SJSA1 (cell line): ENCODE measurements at regions not wholly inside any gene's neighbourhood (a gene's known extent, or its start where the extent isn't known, plus 50 kb on each side); places are given as distances from the start of the nearest gene placed in this dataset.

ENCODE experiments used
- DNase-seq, 2 experiments: peaks; one replicate each; pipeline ENCODE4 v3.0.0-alpha.2; 2015 to 2020; ENCODE audit warnings: low spot score in 2 of 2, low read depth in 1 of 2
- H3K27ac ChIP-seq: fragments of 250-450 bp; sonication (Bioruptor Pico); 2 replicates; pipeline ENCODE4 v1.5.1; 2020; ENCODE audit warnings: mild to moderate bottlenecking, moderate library complexity
- H3K27me3 ChIP-seq: fragments of 250-450 bp; sonication (Bioruptor Pico); replicated peaks from 2 replicates; pipeline ENCODE4 v1.5.1; 2020; ENCODE audit warnings: mild to moderate bottlenecking, moderate library complexity
- H3K36me3 ChIP-seq: fragments of 250-450 bp; sonication (Bioruptor Pico); 2 replicates; pipeline ENCODE4 v1.5.1; 2020; ENCODE audit warnings: mild to moderate bottlenecking
- H3K4me1 ChIP-seq: fragments of 250-450 bp; sonication (Bioruptor Pico); replicated peaks from 2 replicates; pipeline ENCODE4 v1.6.1; 2021; ENCODE audit warnings: mild to moderate bottlenecking
- H3K4me3 ChIP-seq: fragments of 250-450 bp; sonication (Bioruptor Pico); 2 replicates; pipeline ENCODE4 v1.5.1; 2020; ENCODE audit warnings: mild to moderate bottlenecking
- H3K9me3 ChIP-seq: fragments of 250-450 bp; sonication (Bioruptor Pico); replicated peaks from 2 replicates; pipeline ENCODE4 v1.5.1; 2020; ENCODE audit warnings: mild to moderate bottlenecking

DNA sequence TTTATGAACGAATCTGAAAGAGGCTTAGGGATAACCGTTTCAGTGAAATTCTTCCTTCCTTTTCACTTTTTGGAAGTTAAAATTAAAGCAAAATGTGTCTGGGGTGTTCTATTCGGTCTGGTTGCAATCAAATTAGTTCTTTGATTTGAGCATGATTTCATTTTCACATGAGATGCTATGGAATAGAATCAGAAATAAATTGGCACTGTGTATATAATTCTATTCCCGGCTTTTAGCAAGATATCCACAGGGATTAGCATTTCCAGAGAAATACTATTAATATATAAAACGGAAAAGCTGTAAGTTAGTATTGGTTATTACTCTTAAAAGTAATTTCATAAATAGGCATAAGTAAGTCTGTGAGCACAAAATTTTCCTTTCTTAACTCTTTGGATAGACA lies 1676.8 kb upstream of the PCDH7 start:
- Histone ChIP-seq H3K4me1 (no peaks in the 10 kb centered on the region), H3K27ac (no peak overlapping the region), H3K27me3 (no peaks in the 10 kb centered on the region), H3K9me3 (no peaks in the 10 kb centered on the region), H3K36me3 (no peaks in the 10 kb centered on the region), H3K4me3 (no peak overlapping the region)
- no peak for DNase-seq

- Histone ChIP-seq H3K9me3 (no peaks in the 10 kb centered on the region), H3K27me3 (no peaks in the 10 kb centered on the region), H3K4me3 (no peak overlapping the region), H3K36me3 (no peaks in the 10 kb centered on the region), H3K4me1 (no peaks in the 10 kb centered on the region), H3K27ac (no peak overlapping the region)
- no peak for DNase-seq
These were observed 1674.0 kb upstream of the PCDH7 start for GRCh38 chr4:29046186-29046585.

- Histone ChIP-seq H3K4me3 (no peak overlapping the region), H3K36me3 (no peaks in the 10 kb centered on the region), H3K4me1 (no peaks in the 10 kb centered on the region), H3K9me3 (no peaks in the 10 kb centered on the region), H3K27ac (no peak overlapping the region), H3K27me3 (no peaks in the 10 kb centered on the region)
- DNase-seq: no peak
These were observed 1673.4 kb upstream of the PCDH7 start for GRCh38 chr4:29046781-29047180.

DNA sequence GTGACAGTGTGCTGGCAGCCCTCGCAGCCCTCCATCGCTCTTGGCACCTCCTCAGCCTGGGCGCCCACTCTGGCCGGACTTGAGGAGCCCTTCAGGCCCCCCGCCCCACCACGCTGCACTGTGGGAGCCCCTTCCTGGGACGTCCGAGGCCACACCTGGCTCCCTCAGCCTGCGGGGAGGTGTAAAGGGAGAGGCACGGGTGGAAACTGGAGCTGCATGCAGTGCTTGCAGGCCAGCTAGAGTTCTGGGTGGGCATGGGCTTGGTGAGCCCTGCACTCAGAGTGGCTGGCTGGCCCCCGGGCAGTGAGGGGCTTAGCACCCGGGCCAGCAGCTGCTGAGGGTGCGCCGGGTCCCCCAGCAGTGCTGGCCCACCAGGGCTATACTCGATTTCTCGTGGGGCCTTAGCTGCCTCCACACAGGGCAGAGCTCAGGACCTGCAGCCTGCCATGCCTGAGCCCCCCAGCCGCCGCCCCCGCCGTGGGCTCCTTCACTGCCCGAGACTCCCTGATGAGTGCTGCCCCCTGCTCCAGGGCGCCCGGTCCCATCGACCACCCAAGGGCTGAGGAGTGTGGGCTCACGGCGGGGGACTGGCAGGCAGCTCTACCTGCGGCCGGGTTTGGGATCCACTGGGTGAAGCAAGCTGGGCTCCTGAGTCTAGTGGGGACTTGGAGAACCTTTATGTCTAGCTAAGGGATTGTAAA lies 1672.7 kb upstream of the PCDH7 start:
- no peak overlapping the region for H3K27ac ChIP-seq
- DNase-seq: no peak
- H3K36me3 ChIP-seq: no peaks in the 10 kb centered on the region
- no peak overlapping the region for H3K4me3 ChIP-seq
- no peaks in the 10 kb centered on the region for H3K4me1 ChIP-seq
- H3K27me3 ChIP-seq: no peaks in the 10 kb centered on the region
- no peaks in the 10 kb centered on the region for H3K9me3 ChIP-seq

DNA sequence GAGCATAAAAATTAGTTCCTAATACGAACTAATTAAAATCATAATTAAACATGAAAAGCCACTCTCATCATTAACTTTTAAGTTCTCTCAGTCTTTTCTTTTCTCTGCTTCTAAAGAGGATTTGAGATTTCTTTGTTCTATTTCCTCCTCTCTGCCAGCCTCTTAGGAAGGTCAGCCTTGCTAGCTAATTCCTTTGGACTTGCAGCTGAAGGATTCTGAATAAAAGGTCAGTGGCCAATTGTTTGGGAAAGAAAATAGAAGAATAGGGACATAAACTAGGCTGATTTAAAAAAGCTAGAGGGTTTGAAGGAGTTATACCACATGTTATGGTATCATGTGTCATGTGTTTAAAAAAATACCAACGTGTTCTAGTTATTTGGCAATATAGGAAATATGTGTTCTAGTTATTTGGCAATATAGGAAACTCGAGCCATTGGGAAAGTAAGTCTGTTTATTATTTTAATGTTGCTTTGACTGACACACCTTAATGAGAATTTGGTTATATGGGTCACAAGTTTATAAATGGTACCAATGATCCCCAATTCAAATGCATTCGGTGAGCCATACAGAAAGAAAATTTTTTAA lies 1668.7 kb upstream of the PCDH7 start:
- no peaks in the 10 kb centered on the region for H3K9me3 ChIP-seq
- H3K36me3 ChIP-seq: no peaks in the 10 kb centered on the region
- no peaks in the 10 kb centered on the region for H3K27me3 ChIP-seq
- H3K4me3 ChIP-seq: no peak overlapping the region
- no peak overlapping the region for H3K27ac ChIP-seq
- DNase-seq: no peak
- H3K4me1 ChIP-seq: no peaks in the 10 kb centered on the region

DNA sequence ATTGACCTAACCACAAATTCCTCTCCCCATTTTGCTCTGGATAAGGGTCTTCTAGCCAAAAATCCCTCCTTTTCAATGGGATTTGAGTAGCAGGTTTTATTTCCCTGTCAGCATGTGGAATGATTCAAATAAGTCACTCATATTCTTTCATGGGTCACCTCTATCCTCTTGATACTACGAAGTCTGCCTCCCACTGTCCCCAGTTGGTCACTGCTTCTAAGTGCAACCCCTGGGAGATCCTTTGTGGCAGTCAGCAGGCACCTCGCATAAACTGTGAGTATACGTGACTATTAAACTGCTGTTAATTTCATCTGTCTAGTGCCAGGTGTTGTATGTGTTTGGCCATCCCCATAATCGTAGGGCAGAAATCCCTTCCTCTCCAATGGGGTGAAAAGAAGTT lies 1667.9 kb upstream of the PCDH7 start:
- H3K27me3 ChIP-seq: no peaks in the 10 kb centered on the region
- no peak overlapping the region for H3K27ac ChIP-seq
- no peaks in the 10 kb centered on the region for H3K36me3 ChIP-seq
- H3K9me3 ChIP-seq: no peaks in the 10 kb centered on the region
- no peak for DNase-seq
- no peak overlapping the region for H3K4me3 ChIP-seq
- no peaks in the 10 kb centered on the region for H3K4me1 ChIP-seq

DNA sequence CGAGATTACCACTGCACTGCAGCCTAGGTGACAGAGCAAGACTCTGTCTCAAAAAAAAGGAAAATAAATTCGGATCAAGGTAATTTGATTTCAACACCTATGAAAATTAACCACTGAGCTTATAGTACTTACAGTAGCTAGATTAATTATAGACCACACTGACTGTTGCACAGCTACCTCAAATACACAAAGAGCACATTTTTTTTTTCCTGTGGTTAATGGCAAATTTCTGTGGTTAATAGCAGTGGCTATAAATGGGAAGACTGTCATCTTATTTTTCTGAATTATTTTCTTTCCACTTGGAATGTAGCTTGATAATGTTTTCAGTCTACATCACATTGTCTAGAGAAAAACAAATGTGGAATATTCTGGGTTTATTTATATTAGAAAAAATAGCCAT lies 1661.6 kb upstream of the PCDH7 start:
- no peaks in the 10 kb centered on the region for H3K9me3 ChIP-seq
- H3K4me3 ChIP-seq: no peak overlapping the region
- no peaks in the 10 kb centered on the region for H3K4me1 ChIP-seq
- no peak for DNase-seq
- H3K36me3 ChIP-seq: no peaks in the 10 kb centered on the region
- no peaks in the 10 kb centered on the region for H3K27me3 ChIP-seq
- H3K27ac ChIP-seq: no peak overlapping the region

DNA sequence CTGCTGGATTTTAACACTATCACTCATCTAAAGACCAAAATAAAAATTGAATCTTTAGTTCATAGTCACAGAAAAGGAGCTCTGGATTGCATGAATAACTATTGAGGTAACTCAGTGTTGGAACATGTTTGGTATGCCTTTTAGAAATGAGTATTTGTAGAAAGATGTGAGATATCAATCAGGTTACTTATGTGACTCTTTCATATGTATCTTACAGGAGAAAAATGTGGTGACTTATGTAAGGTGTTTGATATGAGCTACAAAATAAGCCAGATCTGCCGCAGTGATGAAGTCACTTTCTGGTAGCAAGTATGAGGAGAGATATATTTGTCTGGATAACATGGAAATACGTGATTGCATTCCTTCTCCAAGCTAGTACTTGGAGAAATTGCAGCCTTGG lies 1653.3 kb upstream of the PCDH7 start:
- DNase-seq: no peak
- Histone ChIP-seq H3K9me3 (no peaks in the 10 kb centered on the region), H3K27me3 (no peaks in the 10 kb centered on the region)

GRCh38 chr4:29073571-29073970 lies 1646.6 kb upstream of the PCDH7 start:
- H3K36me3 ChIP-seq: no peaks in the 10 kb centered on the region
- H3K4me1 ChIP-seq: no peaks in the 10 kb centered on the region
- no peak for DNase-seq
- no peak overlapping the region for H3K4me3 ChIP-seq
- no peaks in the 10 kb centered on the region for H3K27me3 ChIP-seq
- no peak overlapping the region for H3K27ac ChIP-seq
- no peaks in the 10 kb centered on the region for H3K9me3 ChIP-seq

More for the DNA sequence above, 1653.3 kb upstream of the PCDH7 start:
- Histone ChIP-seq H3K4me1 (no peaks in the 10 kb centered on the region), H3K27ac (no peak overlapping the region), H3K4me3 (no peak overlapping the region), H3K36me3 (no peaks in the 10 kb centered on the region)

GRCh38 chr4:29075366-29075765 lies 1644.8 kb upstream of the PCDH7 start:
- no peak overlapping the region for H3K27ac ChIP-seq
- no peaks in the 10 kb centered on the region for H3K27me3 ChIP-seq
- no peak for DNase-seq
- no peaks in the 10 kb centered on the region for H3K9me3 ChIP-seq
- H3K36me3 ChIP-seq: no peaks in the 10 kb centered on the region
- no peaks in the 10 kb centered on the region for H3K4me1 ChIP-seq
- H3K4me3 ChIP-seq: no peak overlapping the region

- no peaks in the 10 kb centered on the region for H3K27me3 ChIP-seq
- H3K4me3 ChIP-seq: no peak overlapping the region
- DNase-seq: no peak
- H3K36me3 ChIP-seq: no peaks in the 10 kb centered on the region
- H3K9me3 ChIP-seq: no peaks in the 10 kb centered on the region
- no peaks in the 10 kb centered on the region for H3K4me1 ChIP-seq
- H3K27ac ChIP-seq: no peak overlapping the region
These were observed 1640.9 kb upstream of the PCDH7 start for GRCh38 chr4:29079260-29079659.

DNA sequence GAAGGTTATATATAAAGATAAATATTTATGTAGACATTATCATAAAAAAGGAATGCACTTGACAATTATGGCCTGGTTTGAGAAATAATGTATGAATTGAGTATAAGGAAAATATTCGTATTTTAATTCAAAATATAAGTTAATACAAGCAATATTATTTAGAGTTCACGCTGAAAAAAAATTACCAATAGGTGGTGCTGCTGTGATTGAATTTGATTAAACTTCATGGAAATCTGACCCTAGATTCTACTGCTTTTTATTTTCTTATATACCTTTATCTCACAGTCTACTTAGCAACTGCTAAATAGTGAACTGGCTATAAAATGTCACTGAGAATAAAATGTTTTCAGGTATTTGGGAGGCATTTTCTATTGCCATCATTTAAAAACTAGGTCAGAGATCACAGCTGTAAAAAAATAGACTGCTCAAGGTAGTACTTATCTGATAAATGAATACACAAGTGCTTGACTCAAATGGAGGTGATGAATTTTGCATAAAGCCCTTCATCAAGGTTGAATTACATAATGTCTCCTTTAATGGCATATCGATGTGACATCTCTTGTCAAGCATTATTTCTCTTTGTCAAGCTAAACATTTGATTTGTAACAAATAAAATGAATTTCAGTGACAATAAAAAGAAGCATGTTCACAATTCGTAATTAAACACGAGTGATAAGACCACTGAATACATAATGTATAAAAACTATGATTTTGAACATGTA lies 1638.8 kb upstream of the PCDH7 start:
- no peak overlapping the region for H3K27ac ChIP-seq
- no peaks in the 10 kb centered on the region for H3K27me3 ChIP-seq
- H3K9me3 ChIP-seq: no peaks in the 10 kb centered on the region
- DNase-seq: no peak
- no peak overlapping the region for H3K4me3 ChIP-seq
- no peaks in the 10 kb centered on the region for H3K4me1 ChIP-seq
- H3K36me3 ChIP-seq: no peaks in the 10 kb centered on the region

DNA sequence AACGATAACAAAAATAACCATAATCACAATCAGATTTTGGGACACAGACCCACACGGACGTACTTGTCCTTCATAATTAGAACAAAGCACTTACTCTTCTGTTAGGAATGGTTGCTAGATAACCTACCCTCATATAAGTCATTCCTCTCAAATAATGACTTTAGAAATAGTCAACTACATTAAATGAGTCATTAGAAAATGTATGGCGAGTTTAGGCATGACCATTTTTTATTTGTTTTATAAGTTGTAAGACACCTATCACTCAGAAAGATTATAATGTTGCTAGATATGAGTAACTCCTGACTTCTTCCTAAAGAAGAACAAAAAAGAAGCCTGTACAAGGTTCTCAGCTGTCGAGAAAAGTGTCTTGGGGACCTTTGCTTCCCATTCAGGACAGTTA lies 1637.5 kb upstream of the PCDH7 start:
- Histone ChIP-seq H3K4me3 (no peak overlapping the region), H3K9me3 (no peaks in the 10 kb centered on the region), H3K36me3 (no peaks in the 10 kb centered on the region), H3K4me1 (no peaks in the 10 kb centered on the region), H3K27ac (no peak overlapping the region), H3K27me3 (no peaks in the 10 kb centered on the region)
- no peak for DNase-seq

DNA sequence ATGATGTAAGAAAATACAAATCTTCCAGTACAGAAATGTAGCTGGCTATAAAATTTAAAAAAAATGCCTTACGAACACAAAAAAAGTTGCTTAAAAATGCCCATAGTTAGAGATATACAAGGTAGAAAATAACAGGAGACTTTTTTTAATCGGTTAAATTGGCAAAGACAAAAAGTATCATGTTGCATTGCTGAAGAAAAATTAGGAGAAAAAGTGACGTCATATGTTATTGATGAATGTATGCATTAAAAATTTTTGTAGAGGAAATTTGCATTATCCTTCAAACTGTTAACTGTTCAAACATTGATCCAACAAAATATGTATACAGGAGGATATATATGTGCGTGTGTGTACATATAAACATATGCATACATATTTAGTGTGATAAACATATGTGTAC lies 1634.4 kb upstream of the PCDH7 start:
- Histone ChIP-seq H3K4me1 (no peaks in the 10 kb centered on the region), H3K36me3 (no peaks in the 10 kb centered on the region), H3K4me3 (no peak overlapping the region), H3K27me3 (no peaks in the 10 kb centered on the region), H3K9me3 (no peaks in the 10 kb centered on the region), H3K27ac (no peak overlapping the region)
- no peak for DNase-seq
